ENCODE measurements at regions not wholly inside any gene's neighbourhood (a gene's known extent, or its start where the extent isn't known, plus 50 kb on each side); places are given as distances from the start of the nearest gene placed in this dataset.
"Not testable (repeated sequence)": the region's sequence is repeated elsewhere in the genome, so short reads cannot be mapped to it uniquely, and the experiment has no call there.

- Histone ChIP-seq H3K27ac (no peak overlapping the region), H3K4me3 (no peak overlapping the region), H3K27me3 (replicated peaks) (no peaks in the 10 kb centered on the region), H3K9me3 (replicated peaks) (no peaks in the 10 kb centered on the region), H3K4me1 (replicated peaks) (0 out of 2 replicates have a peak, but pooled peaks cover 3% of the 10 kb centered on the region), H3K36me3 (no peaks in the 10 kb centered on the region)
- DNase-seq (ENCODE audit: low read depth in 1 of 2, low spot score in 2 of 2), result no peak
Measured at GRCh38 chr4:56139241-56139827, 190.6 kb downstream of the CEP135 start.

DNA sequence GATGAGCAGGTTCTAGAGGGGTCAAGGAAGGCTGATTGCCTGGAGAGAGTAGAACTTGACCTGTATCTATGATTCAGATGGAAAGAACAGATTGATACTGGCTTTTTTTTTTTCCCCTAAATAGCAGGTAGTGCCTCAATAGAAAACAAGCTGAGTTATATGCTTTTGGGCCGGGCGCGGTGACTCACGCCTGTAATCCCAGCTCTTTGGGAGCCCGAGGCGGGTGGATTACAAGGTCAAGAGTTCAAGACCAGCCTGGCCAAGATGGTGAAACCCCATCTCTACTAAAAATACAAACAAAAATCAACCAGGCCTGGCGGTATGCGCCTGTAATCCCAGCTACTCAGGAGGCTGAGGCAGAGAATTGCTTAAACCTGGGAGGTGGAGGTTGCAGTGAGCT is 186.1 kb downstream of the CEP135 start:
- H3K4me1 ChIP-seq (replicated peaks); H3K36me3 ChIP-seq; H3K4me3 ChIP-seq; H3K27me3 ChIP-seq (replicated peaks); H3K27ac ChIP-seq; DNase-seq (ENCODE audit: low read depth in 1 of 2, low spot score in 2 of 2); H3K9me3 ChIP-seq (replicated peaks): not testable (repeated sequence)

- H3K36me3 ChIP-seq, result no peaks in the 10 kb centered on the region
- H3K4me3 ChIP-seq, result no peak overlapping the region
- H3K27ac ChIP-seq, result no peak overlapping the region
- DNase-seq (ENCODE audit: low read depth in 1 of 2, low spot score in 2 of 2), result peak in 1 of 2 experiments; percentile 3
- no peaks in the 10 kb centered on the region for H3K27me3 ChIP-seq (replicated peaks)
- 0 out of 2 replicates have a peak, but pooled peaks cover 3% of the 10 kb centered on the region for H3K4me1 ChIP-seq (replicated peaks)
- H3K9me3 ChIP-seq (replicated peaks), result no peaks in the 10 kb centered on the region
Measured at GRCh38 chr4:56134266-56134665, 185.5 kb downstream of the CEP135 start.

DNA sequence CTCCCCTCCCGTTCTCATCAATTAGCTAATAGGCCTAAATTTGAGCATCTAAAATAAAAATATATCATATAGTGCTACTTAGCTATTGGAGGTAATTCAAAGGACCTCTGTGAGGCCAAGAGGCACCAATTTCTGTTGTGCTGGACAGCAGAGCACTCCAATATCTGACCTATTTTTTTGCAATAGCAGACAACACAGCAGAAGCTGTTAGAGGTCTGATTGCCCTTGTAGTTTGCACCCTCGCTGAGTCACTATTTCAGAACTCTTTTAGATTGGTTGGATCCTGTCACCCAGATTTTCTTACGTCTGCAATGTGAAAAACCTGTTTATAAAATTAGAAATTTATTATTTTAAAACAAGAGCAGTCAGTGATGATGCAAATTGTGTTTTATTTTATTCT is 184.1 kb downstream of the CEP135 start:
- Histone ChIP-seq H3K9me3 (replicated peaks) (no peaks in the 10 kb centered on the region), H3K27me3 (replicated peaks) (no peaks in the 10 kb centered on the region), H3K27ac (no peak overlapping the region), H3K4me1 (replicated peaks) (0 out of 2 replicates have a peak, but pooled peaks cover 3% of the 10 kb centered on the region), H3K4me3 (no peak overlapping the region), H3K36me3 (no peaks in the 10 kb centered on the region)
- DNase-seq (ENCODE audit: low read depth in 1 of 2, low spot score in 2 of 2), result no peak

GRCh38 chr4:56132188-56132587 is 183.4 kb downstream of the CEP135 start:
- H3K4me3 ChIP-seq; H3K27me3 ChIP-seq (replicated peaks); H3K36me3 ChIP-seq; H3K4me1 ChIP-seq (replicated peaks); H3K9me3 ChIP-seq (replicated peaks); DNase-seq (ENCODE audit: low read depth in 1 of 2, low spot score in 2 of 2); H3K27ac ChIP-seq: not testable (repeated sequence)

DNA sequence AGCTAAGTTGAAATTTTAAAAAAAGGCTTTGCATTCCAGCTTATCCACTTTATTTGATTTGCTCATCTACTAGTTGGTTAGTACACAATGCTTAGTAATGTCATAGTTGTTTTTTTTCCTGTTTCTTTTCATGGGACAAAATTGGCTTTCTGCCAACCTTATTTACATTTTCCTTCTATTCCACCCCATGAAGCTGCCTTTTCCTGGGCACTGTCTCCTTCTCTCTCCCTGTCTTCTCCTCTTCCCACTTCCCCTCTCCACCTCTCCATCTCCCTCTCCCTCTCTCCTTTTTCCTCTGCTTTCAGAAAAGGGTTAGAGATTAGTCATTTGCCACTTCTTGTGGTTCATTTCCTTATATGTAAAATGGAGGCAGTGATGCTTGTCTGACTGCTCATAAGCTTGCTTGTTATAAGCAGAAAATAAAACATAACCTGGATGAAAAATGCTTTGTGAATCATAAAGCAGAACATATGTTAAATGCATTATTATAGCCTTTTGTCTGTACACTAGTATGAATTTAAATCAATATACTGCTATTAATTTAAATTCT is 181.9 kb downstream of the CEP135 start:
- no peaks in the 10 kb centered on the region for H3K36me3 ChIP-seq
- 0 out of 2 replicates have a peak, but pooled peaks cover 3% of the 10 kb centered on the region for H3K4me1 ChIP-seq (replicated peaks)
- no peak for DNase-seq (ENCODE audit: low read depth in 1 of 2, low spot score in 2 of 2)
- H3K27me3 ChIP-seq (replicated peaks), result no peaks in the 10 kb centered on the region
- no peaks in the 10 kb centered on the region for H3K9me3 ChIP-seq (replicated peaks)
- no peak overlapping the region for H3K4me3 ChIP-seq
- no peak overlapping the region for H3K27ac ChIP-seq

GRCh38 chr4:56129431-56129861 is 180.7 kb downstream of the CEP135 start:
- Histone ChIP-seq H3K27ac (no peak overlapping the region), H3K4me3 (no peak overlapping the region), H3K27me3 (replicated peaks) (no peaks in the 10 kb centered on the region), H3K36me3 (no peaks in the 10 kb centered on the region), H3K9me3 (replicated peaks) (no peaks in the 10 kb centered on the region), H3K4me1 (replicated peaks) (0 out of 2 replicates have a peak, but pooled peaks cover 1% of the 10 kb centered on the region)
- no peak for DNase-seq (ENCODE audit: low read depth in 1 of 2, low spot score in 2 of 2)

- Histone ChIP-seq H3K4me1 (replicated peaks) (no peaks in the 10 kb centered on the region), H3K4me3 (no peak overlapping the region), H3K36me3 (no peaks in the 10 kb centered on the region), H3K9me3 (replicated peaks) (no peaks in the 10 kb centered on the region), H3K27ac (no peak overlapping the region), H3K27me3 (replicated peaks) (no peaks in the 10 kb centered on the region)
- DNase-seq (ENCODE audit: low read depth in 1 of 2, low spot score in 2 of 2), result no peak
Measured at GRCh38 chr4:56128213-56128612, 179.5 kb downstream of the CEP135 start.

DNA sequence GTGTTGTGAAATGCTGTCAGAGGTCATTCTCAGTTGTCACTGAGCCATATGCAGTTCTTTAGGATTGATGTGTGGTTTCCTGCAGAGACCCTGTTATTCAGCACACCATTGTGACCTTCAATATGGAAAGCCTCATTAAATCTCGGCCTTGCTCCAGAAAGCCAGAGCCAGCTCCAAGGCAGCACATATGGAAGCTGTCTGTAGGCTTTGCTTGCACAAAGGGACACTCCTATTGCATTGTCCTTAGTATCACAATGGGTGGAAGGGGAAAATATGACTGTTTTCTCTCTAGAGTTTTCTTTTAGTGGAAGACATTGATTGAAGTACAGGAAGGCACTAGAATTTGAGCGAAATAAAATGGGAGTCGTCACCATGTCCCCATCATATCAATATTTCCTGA is 179.0 kb downstream of the CEP135 start:
- Histone ChIP-seq H3K4me1 (replicated peaks) (no peaks in the 10 kb centered on the region), H3K9me3 (replicated peaks) (no peaks in the 10 kb centered on the region), H3K36me3 (no peaks in the 10 kb centered on the region), H3K4me3 (no peak overlapping the region), H3K27me3 (replicated peaks) (no peaks in the 10 kb centered on the region), H3K27ac (no peak overlapping the region)
- no peak for DNase-seq (ENCODE audit: low read depth in 1 of 2, low spot score in 2 of 2)

- H3K27ac ChIP-seq, result no peak overlapping the region
- H3K9me3 ChIP-seq (replicated peaks), result no peaks in the 10 kb centered on the region
- no peak for DNase-seq (ENCODE audit: low read depth in 1 of 2, low spot score in 2 of 2)
- H3K27me3 ChIP-seq (replicated peaks), result no peaks in the 10 kb centered on the region
- no peak overlapping the region for H3K4me3 ChIP-seq
- no peaks in the 10 kb centered on the region for H3K36me3 ChIP-seq
- H3K4me1 ChIP-seq (replicated peaks), result no peaks in the 10 kb centered on the region
Measured at GRCh38 chr4:56123547-56123946, 174.8 kb downstream of the CEP135 start.

DNA sequence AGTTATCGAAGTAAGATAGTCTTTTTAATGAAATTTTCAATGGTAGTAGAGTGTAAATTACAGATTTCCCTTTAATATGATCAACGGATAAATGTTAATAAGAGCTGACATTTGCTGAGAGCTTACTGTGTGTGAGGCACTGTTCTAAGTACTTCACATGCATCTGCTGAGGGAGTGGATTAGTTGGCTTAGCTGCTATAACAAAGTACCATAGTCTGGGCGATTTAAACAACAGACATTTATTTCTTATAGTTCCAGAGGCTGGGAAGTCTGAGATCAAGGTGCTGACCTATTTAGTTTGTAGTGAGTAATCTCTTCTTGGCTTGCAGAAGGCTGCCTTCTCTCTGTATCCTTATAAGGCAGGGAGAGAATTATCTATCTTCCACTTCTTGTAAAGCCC is 174.3 kb downstream of the CEP135 start:
- H3K4me1 ChIP-seq (replicated peaks), result no peaks in the 10 kb centered on the region
- no peak overlapping the region for H3K27ac ChIP-seq
- no peaks in the 10 kb centered on the region for H3K27me3 ChIP-seq (replicated peaks)
- H3K4me3 ChIP-seq, result no peak overlapping the region
- H3K9me3 ChIP-seq (replicated peaks), result no peaks in the 10 kb centered on the region
- DNase-seq (ENCODE audit: low read depth in 1 of 2, low spot score in 2 of 2), result no peak
- H3K36me3 ChIP-seq, result no peaks in the 10 kb centered on the region

DNA sequence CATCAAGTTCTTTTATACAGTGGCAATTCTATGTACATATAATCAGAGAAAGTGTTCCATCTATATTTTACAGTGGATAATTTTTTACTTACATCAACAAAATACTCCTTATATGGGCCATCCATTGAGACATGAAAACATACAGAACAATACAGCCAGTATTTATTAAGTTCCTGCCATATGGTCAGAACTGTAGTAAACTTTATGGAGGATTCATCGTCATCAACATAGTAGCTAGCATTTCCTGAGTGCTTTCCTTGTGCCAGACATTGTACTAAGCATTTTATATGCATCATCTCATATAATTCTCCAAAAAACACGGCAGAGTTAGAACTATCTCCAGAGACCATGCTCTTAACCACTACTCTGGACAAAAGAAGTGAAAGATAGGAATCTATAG is 170.1 kb downstream of the CEP135 start:
- DNase-seq (ENCODE audit: low read depth in 1 of 2, low spot score in 2 of 2), result no peak
- H3K9me3 ChIP-seq (replicated peaks), result no peaks in the 10 kb centered on the region
- no peak overlapping the region for H3K27ac ChIP-seq
- H3K36me3 ChIP-seq, result no peaks in the 10 kb centered on the region
- H3K4me3 ChIP-seq, result no peak overlapping the region
- H3K27me3 ChIP-seq (replicated peaks), result no peaks in the 10 kb centered on the region
- no peaks in the 10 kb centered on the region for H3K4me1 ChIP-seq (replicated peaks)

GRCh38 chr4:56118055-56118454 is 169.3 kb downstream of the CEP135 start:
- Histone ChIP-seq H3K9me3 (replicated peaks) (no peaks in the 10 kb centered on the region), H3K4me3 (no peak overlapping the region), H3K4me1 (replicated peaks) (no peaks in the 10 kb centered on the region), H3K27me3 (replicated peaks) (no peaks in the 10 kb centered on the region), H3K27ac (no peak overlapping the region), H3K36me3 (no peaks in the 10 kb centered on the region)
- no peak for DNase-seq (ENCODE audit: low read depth in 1 of 2, low spot score in 2 of 2)

GRCh38 chr4:56115898-56116297 is 167.2 kb downstream of the CEP135 start:
- no peak for DNase-seq (ENCODE audit: low read depth in 1 of 2, low spot score in 2 of 2)
- H3K36me3 ChIP-seq, result no peaks in the 10 kb centered on the region
- no peak overlapping the region for H3K27ac ChIP-seq
- H3K4me3 ChIP-seq, result no peak overlapping the region
- H3K27me3 ChIP-seq (replicated peaks), result no peaks in the 10 kb centered on the region
- no peaks in the 10 kb centered on the region for H3K9me3 ChIP-seq (replicated peaks)
- no peaks in the 10 kb centered on the region for H3K4me1 ChIP-seq (replicated peaks)

GRCh38 chr4:56112377-56112776 is 163.6 kb downstream of the CEP135 start:
- no peaks in the 10 kb centered on the region for H3K36me3 ChIP-seq
- DNase-seq (ENCODE audit: low read depth in 1 of 2, low spot score in 2 of 2), result no peak
- H3K27me3 ChIP-seq (replicated peaks), result no peaks in the 10 kb centered on the region
- no peak overlapping the region for H3K4me3 ChIP-seq
- H3K9me3 ChIP-seq (replicated peaks), result no peaks in the 10 kb centered on the region
- H3K4me1 ChIP-seq (replicated peaks), result no peaks in the 10 kb centered on the region
- no peak overlapping the region for H3K27ac ChIP-seq

Measured in SJSA1 (cell line).